GM18505 (cell line): ENCODE measurements at regions not wholly inside any gene's neighbourhood (a gene's known extent, or its start where the extent isn't known, plus 50 kb on each side); places are given as distances from the start of the nearest gene placed in this dataset.

Source experiments
- ATAC-seq: cut with Tn5 transposase; IDR thresholded peaks from one replicate; pipeline ENCODE4 v1.9.1; 2021; ENCODE audit not compliant: unreplicated experiment
- POLR2A ChIP-seq: IDR thresholded peaks from 4 replicates; pipeline ENCODE4 v1.6.1; 2011; ENCODE audit warnings: borderline replicate concordance; ENCODE audit not compliant: insufficient read depth, insufficient read length; ENCODE audit errors: extremely low read depth

GRCh38 chr4:63583561-63583960 lies 825.7 kb downstream of the TECRL start:
- ATAC-seq: no peak
- no peak for TF ChIP-seq POLR2A

- no peak for TF ChIP-seq POLR2A
- no peak for ATAC-seq
These were observed 826.2 kb downstream of the TECRL start for GRCh38 chr4:63583007-63583406.

- ATAC-seq: no peak
- TF ChIP-seq POLR2A: no peak
These were observed 828.3 kb downstream of the TECRL start for GRCh38 chr4:63580796-63581475.

GRCh38 chr4:63578383-63578782 lies 830.9 kb downstream of the TECRL start:
- ATAC-seq: no peak
- TF ChIP-seq POLR2A: no peak

DNA sequence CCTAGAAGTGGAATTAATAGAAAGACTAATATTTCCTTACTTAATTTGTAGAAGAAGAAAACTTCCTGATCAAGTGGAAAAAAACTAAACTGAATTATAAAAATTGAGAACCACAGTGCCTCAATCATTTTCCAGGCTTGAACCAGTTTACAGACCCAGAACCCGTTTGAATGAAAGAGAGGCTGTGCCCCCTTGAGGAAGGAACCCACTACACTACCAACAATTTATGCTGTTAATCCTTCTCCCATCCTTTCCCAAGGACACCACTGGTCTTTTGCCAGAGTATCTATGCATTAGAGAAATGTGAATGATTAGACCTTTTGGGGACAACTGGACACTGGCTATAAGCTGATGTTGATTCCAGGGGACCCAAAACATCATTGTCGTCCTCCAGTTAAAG lies 842.6 kb downstream of the TECRL start:
- no peak for TF ChIP-seq POLR2A
- ATAC-seq: no peak

DNA sequence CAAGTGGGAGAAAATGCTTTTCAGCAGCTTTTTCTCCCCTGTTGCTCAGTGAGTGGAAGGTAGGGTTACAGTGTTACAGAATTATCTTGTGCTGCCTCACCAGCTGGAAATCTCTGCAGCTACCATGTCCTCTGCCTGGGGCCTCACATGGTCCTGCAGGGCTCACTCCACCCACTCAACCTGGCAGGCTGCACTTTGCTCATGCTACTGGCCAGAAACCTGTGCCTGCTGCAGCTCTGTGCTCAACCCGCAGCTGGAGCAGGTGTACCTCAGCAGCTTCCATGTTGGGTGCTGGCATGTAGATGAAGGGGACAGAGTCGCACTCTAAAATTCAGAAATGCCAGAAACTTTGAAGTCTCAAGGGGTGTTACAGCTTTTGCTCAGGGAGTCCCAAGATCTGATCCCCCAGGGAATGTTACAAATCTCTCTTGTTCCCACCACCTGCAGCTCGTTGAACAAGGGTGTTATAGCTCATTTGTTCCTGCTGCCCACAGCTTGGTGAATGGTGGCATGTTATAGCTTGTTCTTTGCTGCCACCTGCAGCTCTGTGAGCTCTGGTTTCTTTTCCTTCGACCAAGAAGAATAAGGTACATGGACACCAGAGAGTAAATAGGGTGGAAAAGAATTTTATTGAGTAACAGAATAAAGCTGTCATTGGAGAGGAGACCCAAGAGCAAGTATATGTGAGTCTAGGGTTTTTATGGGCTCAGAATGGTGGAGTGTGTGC lies 845.8 kb downstream of the TECRL start:
- ATAC-seq: no peak
- no peak for TF ChIP-seq POLR2A

DNA sequence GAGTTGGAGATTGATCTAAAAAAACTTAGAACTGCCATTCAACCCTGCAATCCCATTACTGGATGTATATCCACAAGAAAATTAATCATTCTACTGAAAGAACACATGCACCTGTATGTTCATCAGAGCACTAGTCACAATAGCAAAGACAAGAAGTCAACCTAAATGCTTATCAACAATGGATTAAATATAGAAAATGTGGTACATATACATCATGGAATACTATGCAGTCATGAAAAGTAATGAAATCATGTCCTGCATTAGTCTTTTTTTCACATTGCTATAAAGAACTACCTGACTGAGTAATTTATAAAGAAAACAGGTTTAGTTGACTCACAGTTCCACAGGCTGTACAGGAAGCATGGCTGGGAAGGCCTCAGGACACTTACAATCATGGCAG lies 850.5 kb downstream of the TECRL start:
- TF ChIP-seq POLR2A: no peak
- no peak for ATAC-seq

DNA sequence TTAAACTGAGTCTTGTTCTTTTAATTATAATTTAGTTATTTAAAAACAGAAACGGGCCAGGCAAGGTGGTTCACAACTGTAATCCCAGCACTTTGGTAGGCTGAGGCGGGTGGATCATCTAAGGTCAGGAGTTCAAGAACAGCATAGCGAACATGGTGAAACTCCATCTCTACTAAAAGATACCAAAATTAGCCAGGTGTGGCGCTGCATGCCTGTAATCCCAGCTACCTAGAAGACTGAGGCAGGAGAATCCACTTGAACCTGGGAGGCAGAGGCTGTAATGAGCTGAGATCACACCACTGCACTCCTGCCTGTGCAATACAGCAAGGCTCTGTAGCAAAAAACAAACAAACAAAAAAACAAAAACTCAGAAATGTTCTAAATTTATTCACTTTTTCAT lies 852.9 kb downstream of the TECRL start:
- TF ChIP-seq POLR2A: no peak
- no peak for ATAC-seq

GRCh38 chr4:63553123-63553522 lies 856.1 kb downstream of the TECRL start:
- ATAC-seq: no peak

GRCh38 chr4:63541828-63542227 lies 867.4 kb downstream of the TECRL start:
- no peak for ATAC-seq

More at GRCh38 chr4:63553123-63553522, 856.1 kb downstream of the TECRL start:
- TF ChIP-seq POLR2A: no peak

DNA sequence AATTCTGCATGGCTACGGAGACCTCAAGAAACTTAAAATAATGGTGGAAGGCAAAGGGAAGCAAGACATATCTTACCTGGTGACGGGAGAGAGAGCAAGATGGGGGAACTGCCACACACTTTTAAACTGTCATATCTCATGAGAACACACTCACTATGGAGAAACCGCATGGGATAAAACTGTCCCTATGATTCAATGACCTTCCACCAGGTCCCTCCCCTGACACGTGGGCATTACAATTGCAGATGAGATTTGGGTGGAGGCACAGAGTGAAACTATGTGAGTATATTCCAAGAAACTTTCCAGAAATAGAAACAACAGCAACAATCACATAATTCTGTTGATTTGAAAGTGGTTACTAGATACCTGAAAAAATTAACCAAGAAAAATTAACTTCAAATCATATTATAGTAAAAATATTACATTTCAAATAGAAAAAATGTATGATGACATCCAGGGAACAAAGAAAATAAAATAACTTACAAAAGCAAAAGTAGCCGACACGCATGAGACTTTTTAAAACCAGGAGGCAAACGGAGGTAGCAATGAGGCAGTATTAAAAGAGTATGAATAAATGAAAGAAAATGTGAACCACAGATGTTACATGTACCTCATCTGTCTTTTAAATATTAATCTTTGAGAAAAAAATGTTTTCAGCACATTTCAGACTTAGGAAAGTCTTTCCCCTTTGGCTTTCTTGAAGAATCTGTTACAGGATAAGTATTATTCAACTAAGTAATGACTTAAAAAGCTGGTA lies 879.5 kb downstream of the TECRL start:
- TF ChIP-seq POLR2A: no peak
- no peak for ATAC-seq

More at GRCh38 chr4:63541828-63542227, 867.4 kb downstream of the TECRL start:
- TF ChIP-seq POLR2A: no peak

- no peak for TF ChIP-seq POLR2A
- no peak for ATAC-seq
These were observed 880.8 kb downstream of the TECRL start for GRCh38 chr4:63528256-63528991.

- no peak for ATAC-seq
- no peak for TF ChIP-seq POLR2A
These were observed 883.0 kb downstream of the TECRL start for GRCh38 chr4:63526251-63526650.

GRCh38 chr4:63524764-63525163 lies 884.5 kb downstream of the TECRL start:
- ATAC-seq: no peak

More at GRCh38 chr4:63524764-63525163, 884.5 kb downstream of the TECRL start:
- TF ChIP-seq POLR2A: no peak
